Osteoblast (primary cell): ENCODE measurements at regions not wholly inside any gene's neighbourhood (a gene's known extent, or its start where the extent isn't known, plus 50 kb on each side); places are given as distances from the start of the nearest gene placed in this dataset.

ENCODE experiments used
- DNase-seq: peaks from one replicate; pipeline ENCODE4 v3.0.0; 2011; ENCODE audit warnings: low spot score, mixed read lengths; ENCODE audit not compliant: insufficient read length; ENCODE audit errors: missing footprints
- H2AFZ ChIP-seq: 2 replicates; pipeline ENCODE4 v1.6.0; 2011; ENCODE audit warnings: mild to moderate bottlenecking, low read length
- H3K27ac ChIP-seq: 2 replicates; pipeline ENCODE4 v1.5.1; 2011; ENCODE audit warnings: mild to moderate bottlenecking, low read depth, low read length, moderate library complexity
- H3K27me3 ChIP-seq: 2 replicates; pipeline ENCODE4 v1.6.0; 2012; ENCODE audit warnings: mild to moderate bottlenecking, control low read depth, inconsistent platforms, low read length, moderate library complexity; ENCODE audit not compliant: insufficient read depth
- H3K36me3 ChIP-seq: 2 replicates; pipeline ENCODE4 v1.5.1; 2011; ENCODE audit warnings: mild to moderate bottlenecking, low read length, control low read depth, moderate library complexity; ENCODE audit not compliant: insufficient read depth
- H3K4me1 ChIP-seq: 2 replicates; pipeline ENCODE4 v1.5.1; 2011; ENCODE audit warnings: mild to moderate bottlenecking, low read length, control low read depth, moderate library complexity; ENCODE audit not compliant: insufficient read depth
- H3K4me2 ChIP-seq: 2 replicates; pipeline ENCODE4 v1.6.0; 2011; ENCODE audit warnings: mild to moderate bottlenecking, low read length; ENCODE audit not compliant: insufficient read depth
- H3K4me3 ChIP-seq: fragments of 200-600 bp; sonication (generic); 3 replicates; pipeline ENCODE4 v1.5.1; 2012; ENCODE audit warnings: mild to moderate bottlenecking, low read length, inconsistent platforms; ENCODE audit not compliant: insufficient read depth
- H3K79me2 ChIP-seq: 2 replicates; pipeline ENCODE4 v1.6.0; 2012; ENCODE audit warnings: mild to moderate bottlenecking, low read length, control low read depth, inconsistent platforms; ENCODE audit not compliant: insufficient read depth
- H3K9me3 ChIP-seq: 2 replicates; pipeline ENCODE4 v1.5.1; 2011; ENCODE audit warnings: low read depth, low read length, control low read depth
- H4K20me1 ChIP-seq: 2 replicates; pipeline ENCODE4 v1.6.0; 2012; ENCODE audit warnings: mild to moderate bottlenecking, low read length, control low read depth; ENCODE audit not compliant: insufficient read depth
- TF ChIP-seq, protein P1 (sequence below): IDR thresholded peaks from 2 replicates; pipeline ENCODE4 v1.5.1; 2011; ENCODE audit warnings: mild to moderate bottlenecking, low read depth, low read length, moderate library complexity; ENCODE audit errors: extremely low read depth

GRCh38 chr1:98188774-98189173 lies 267.9 kb upstream of the DPYD start:
- no peaks in the 10 kb centered on the region for H3K27me3 ChIP-seq
- no peak overlapping the region for H3K27ac ChIP-seq
- no peaks in the 10 kb centered on the region for H4K20me1 ChIP-seq
- H3K9me3 ChIP-seq, result no peaks in the 10 kb centered on the region
- H3K4me1 ChIP-seq, result no peaks in the 10 kb centered on the region
- no peak overlapping the region for H3K4me3 ChIP-seq
- no peaks in the 10 kb centered on the region for H3K36me3 ChIP-seq
- no peak for DNase-seq
- H3K79me2 ChIP-seq, result no peaks in the 10 kb centered on the region
- H3K4me2 ChIP-seq, result no peak overlapping the region
- H2AFZ ChIP-seq, result no peak overlapping the region
- TF ChIP-seq, protein P1, sequence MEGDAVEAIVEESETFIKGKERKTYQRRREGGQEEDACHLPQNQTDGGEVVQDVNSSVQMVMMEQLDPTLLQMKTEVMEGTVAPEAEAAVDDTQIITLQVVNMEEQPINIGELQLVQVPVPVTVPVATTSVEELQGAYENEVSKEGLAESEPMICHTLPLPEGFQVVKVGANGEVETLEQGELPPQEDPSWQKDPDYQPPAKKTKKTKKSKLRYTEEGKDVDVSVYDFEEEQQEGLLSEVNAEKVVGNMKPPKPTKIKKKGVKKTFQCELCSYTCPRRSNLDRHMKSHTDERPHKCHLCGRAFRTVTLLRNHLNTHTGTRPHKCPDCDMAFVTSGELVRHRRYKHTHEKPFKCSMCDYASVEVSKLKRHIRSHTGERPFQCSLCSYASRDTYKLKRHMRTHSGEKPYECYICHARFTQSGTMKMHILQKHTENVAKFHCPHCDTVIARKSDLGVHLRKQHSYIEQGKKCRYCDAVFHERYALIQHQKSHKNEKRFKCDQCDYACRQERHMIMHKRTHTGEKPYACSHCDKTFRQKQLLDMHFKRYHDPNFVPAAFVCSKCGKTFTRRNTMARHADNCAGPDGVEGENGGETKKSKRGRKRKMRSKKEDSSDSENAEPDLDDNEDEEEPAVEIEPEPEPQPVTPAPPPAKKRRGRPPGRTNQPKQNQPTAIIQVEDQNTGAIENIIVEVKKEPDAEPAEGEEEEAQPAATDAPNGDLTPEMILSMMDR, result no peak

- Histone ChIP-seq H3K4me1 (no peaks in the 10 kb centered on the region), H3K79me2 (no peaks in the 10 kb centered on the region), H3K36me3 (no peaks in the 10 kb centered on the region), H3K4me2 (no peak overlapping the region), H3K4me3 (no peak overlapping the region), H2AFZ (no peak overlapping the region), H3K27ac (no peak overlapping the region), H3K9me3 (no peaks in the 10 kb centered on the region), H3K27me3 (no peaks in the 10 kb centered on the region), H4K20me1 (no peaks in the 10 kb centered on the region)
- TF ChIP-seq, protein P1, result no peak
- DNase-seq, result no peak
These were observed 264.0 kb upstream of the DPYD start for GRCh38 chr1:98184856-98185255.

DNA sequence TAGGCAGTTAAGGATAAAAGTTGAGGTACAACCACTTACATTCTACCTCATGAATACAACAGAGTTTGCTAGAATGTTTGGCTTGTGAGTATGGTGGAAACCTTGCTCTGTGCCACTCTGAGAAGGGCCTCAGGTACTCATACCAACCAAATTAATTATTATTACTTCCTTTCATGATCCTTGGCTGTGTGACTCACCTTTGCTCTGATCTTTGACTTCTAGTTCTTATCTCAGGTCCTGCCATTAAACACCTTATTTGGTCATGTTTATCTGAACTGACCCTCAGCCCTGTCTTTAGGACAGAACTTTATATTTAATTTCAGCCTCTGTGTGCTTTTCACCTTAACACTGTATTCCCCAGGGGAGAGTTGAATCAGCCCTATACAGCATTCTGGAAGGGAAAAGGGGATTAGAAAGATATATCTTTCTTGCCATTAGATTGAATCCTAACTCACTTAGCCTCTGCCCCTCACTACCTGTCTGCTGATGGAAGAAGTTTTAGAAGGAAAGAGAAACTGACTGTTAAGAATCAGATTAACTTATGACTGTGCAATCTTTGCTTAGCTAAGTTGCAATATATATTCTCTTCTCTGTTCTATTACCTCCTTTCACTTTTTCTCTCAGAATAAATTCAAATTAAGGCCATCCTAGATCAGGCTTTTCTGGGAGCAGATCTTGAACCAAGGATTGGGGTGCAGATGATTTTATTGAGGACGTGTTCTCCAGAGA lies 260.4 kb upstream of the DPYD start:
- Histone ChIP-seq H3K4me1 (no peaks in the 10 kb centered on the region), H3K4me2 (no peak overlapping the region), H3K9me3 (no peaks in the 10 kb centered on the region), H4K20me1 (no peaks in the 10 kb centered on the region), H3K27ac (no peak overlapping the region), H3K36me3 (no peaks in the 10 kb centered on the region), H3K4me3 (no peak overlapping the region), H3K79me2 (no peaks in the 10 kb centered on the region), H3K27me3 (no peaks in the 10 kb centered on the region), H2AFZ (peak overlapping the region; percentile 38)
- no peak for DNase-seq
- TF ChIP-seq, protein P1, result no peak

- no peaks in the 10 kb centered on the region for H3K9me3 ChIP-seq
- no peaks in the 10 kb centered on the region for H3K79me2 ChIP-seq
- no peaks in the 10 kb centered on the region for H3K36me3 ChIP-seq
- H3K27me3 ChIP-seq, result no peaks in the 10 kb centered on the region
- H3K27ac ChIP-seq, result no peak overlapping the region
- TF ChIP-seq, protein P1, result no peak
- no peaks in the 10 kb centered on the region for H3K4me1 ChIP-seq
- no peak overlapping the region for H2AFZ ChIP-seq
- no peak overlapping the region for H3K4me3 ChIP-seq
- DNase-seq, result no peak
- H3K4me2 ChIP-seq, result no peak overlapping the region
- no peaks in the 10 kb centered on the region for H4K20me1 ChIP-seq
These were observed 258.4 kb upstream of the DPYD start for GRCh38 chr1:98179151-98179773.
